Upper lobe of right lung (tissue), 1 donor: ENCODE measurements at regions not wholly inside any gene's neighbourhood (a gene's known extent, or its start where the extent isn't known, plus 50 kb on each side); places are given as distances from the start of the nearest gene placed in this dataset.

Source experiments
- ATAC-seq: fragments of 200-7000 bp; cut with Tn5 transposase; one replicate; pipeline ENCODE4 v1.9.1; 2020; ENCODE audit warnings: mild to moderate bottlenecking, moderate library complexity
- DNase-seq: peaks from one replicate; pipeline ENCODE4 v3.0.0-alpha.2; 2020
- H3K27ac ChIP-seq: fragments of 200-600 bp; one replicate; pipeline ENCODE4 v1.8.0; 2022
- H3K27me3 ChIP-seq: fragments of 200-600 bp; one replicate; pipeline ENCODE4 v1.8.0; 2022; ENCODE audit warnings: mild to moderate bottlenecking
- H3K36me3 ChIP-seq: fragments of 200-600 bp; one replicate; pipeline ENCODE4 v1.8.0; 2022
- H3K4me1 ChIP-seq: fragments of 200-600 bp; one replicate; pipeline ENCODE4 v1.8.0; 2022
- H3K4me3 ChIP-seq: fragments of 200-600 bp; one replicate; pipeline ENCODE4 v1.8.0; 2022; ENCODE audit warnings: mild to moderate bottlenecking
- H3K9me3 ChIP-seq: fragments of 200-600 bp; one replicate; pipeline ENCODE4 v1.8.0; 2022
- CTCF ChIP-seq: fragments of 200-600 bp; IDR thresholded peaks from one replicate; pipeline ENCODE4 v1.8.0; 2022; ENCODE audit warnings: antibody characterized with exemption
- intact Hi-C: fragments of 100-400 bp; cut with DNase I; formaldehyde crosslinking; loops from one replicate; pipeline ENCODE4 v1.11.0; 2022
- donor health status: DM: no; HTN: yes; CAD: no; lungs with severe emphysema.

- peaks cover 34% of the 10 kb centered on the region for H3K4me1 ChIP-seq
- H3K9me3 ChIP-seq: no peaks in the 10 kb centered on the region
- ATAC-seq (peak; percentile 86), DNase-seq (no peak)
- no peaks in the 10 kb centered on the region for H3K27me3 ChIP-seq
- no peak overlapping the region for H3K4me3 ChIP-seq
- intact Hi-C loops: no loop called here
- no peaks in the 10 kb centered on the region for H3K36me3 ChIP-seq
- no peak for TF ChIP-seq CTCF
- peak overlapping the region; percentile 59 for H3K27ac ChIP-seq
Measured at GRCh38 chr6:139762587-139763031, 388.2 kb upstream of the CITED2 start.

GRCh38 chr6:139760128-139760527 is 385.7 kb upstream of the CITED2 start:
- Histone ChIP-seq H3K9me3 (no peaks in the 10 kb centered on the region), H3K27ac (peak overlapping the region; percentile 8), H3K4me1 (peaks cover 35% of the 10 kb centered on the region), H3K27me3 (no peaks in the 10 kb centered on the region), H3K4me3 (no peak overlapping the region), H3K36me3 (no peaks in the 10 kb centered on the region)
- no peak for DNase-seq
- intact Hi-C loops: no loop called here
- no peak for TF ChIP-seq CTCF
- no peak for ATAC-seq

GRCh38 chr6:139759086-139759485 is 384.6 kb upstream of the CITED2 start:
- intact Hi-C loops: no loop called here
- H3K27me3 ChIP-seq: no peaks in the 10 kb centered on the region

GRCh38 chr6:139758209-139758611 is 383.8 kb upstream of the CITED2 start:
- Histone ChIP-seq H3K27ac (peak overlapping the region; percentile 4), H3K9me3 (no peaks in the 10 kb centered on the region), H3K36me3 (no peaks in the 10 kb centered on the region), H3K4me3 (no peak overlapping the region), H3K4me1 (peaks cover 30% of the 10 kb centered on the region), H3K27me3 (no peaks in the 10 kb centered on the region)
- DNase-seq (no peak), ATAC-seq (peak; percentile 59)
- intact Hi-C loops: no loop called here
- TF ChIP-seq CTCF: no peak

More at GRCh38 chr6:139759086-139759485, 384.6 kb upstream of the CITED2 start:
- no peak overlapping the region for H3K4me3 ChIP-seq
- H3K27ac ChIP-seq: no peak overlapping the region
- TF ChIP-seq CTCF: no peak
- DNase-seq: no peak
- peaks cover 34% of the 10 kb centered on the region for H3K4me1 ChIP-seq
- ATAC-seq: no peak
- no peaks in the 10 kb centered on the region for H3K36me3 ChIP-seq
- no peaks in the 10 kb centered on the region for H3K9me3 ChIP-seq

GRCh38 chr6:139757784-139758183 is 383.3 kb upstream of the CITED2 start:
- no peaks in the 10 kb centered on the region for H3K9me3 ChIP-seq
- DNase-seq: no peak
- no peak for TF ChIP-seq CTCF
- intact Hi-C loops: no loop called here
- ATAC-seq: no peak
- peaks cover 30% of the 10 kb centered on the region for H3K4me1 ChIP-seq
- H3K27ac ChIP-seq: peak overlapping the region; percentile 4
- no peaks in the 10 kb centered on the region for H3K27me3 ChIP-seq
- H3K4me3 ChIP-seq: no peak overlapping the region
- no peaks in the 10 kb centered on the region for H3K36me3 ChIP-seq

GRCh38 chr6:139756381-139756780 is 381.9 kb upstream of the CITED2 start:
- Histone ChIP-seq H3K27me3 (no peaks in the 10 kb centered on the region), H3K4me1 (peaks cover 30% of the 10 kb centered on the region), H3K27ac (no peak overlapping the region), H3K36me3 (no peaks in the 10 kb centered on the region), H3K9me3 (no peaks in the 10 kb centered on the region), H3K4me3 (no peak overlapping the region)
- no peak for DNase-seq
- intact Hi-C loops: no loop called here
- TF ChIP-seq CTCF: no peak
- ATAC-seq: no peak
